ENCODE measurements at regions not wholly inside any gene's neighbourhood (a gene's known extent, or its start where the extent isn't known, plus 50 kb on each side); places are given as distances from the start of the nearest gene placed in this dataset.

GRCh38 chr12:93113317-93114006 lies 184.4 kb upstream of the EEA1 start:
- Histone ChIP-seq H4K20me1 (ENCODE audit: insufficient read depth) (no peaks in the 10 kb centered on the region), H3K9me3 (ENCODE audit: insufficient read depth, low read depth) (no peaks in the 10 kb centered on the region), H3K27me3 (ENCODE audit: insufficient read depth, low read depth) (no peaks in the 10 kb centered on the region), H3K27ac (no peak overlapping the region), H3K79me2 (ENCODE audit: low read depth) (no peaks in the 10 kb centered on the region), H3F3A (ENCODE audit: insufficient read depth, low read depth) (no peaks in the 10 kb centered on the region), H3K4me1 (replicated peaks; ENCODE audit: insufficient read depth) (peaks cover 7% of the 10 kb centered on the region), H3K9me2 (ENCODE audit: insufficient read depth) (no peaks in the 10 kb centered on the region), H3K4me2 (no peak overlapping the region), H3K4me3 (no peak overlapping the region), H3K36me3 (ENCODE audit: low read depth) (no peaks in the 10 kb centered on the region), H2AFZ (peak overlapping the region; percentile 22; the same call in 1 of the 2 replicates)
- BruUV-seq (replicated peaks): no TSS peak
- ChIA-PET CTCF (no interaction called here), POLR2A (ENCODE audit: unreplicated experiment) (no interaction called here)
- DNase-seq: no peak
- no peak for TF ChIP-seq CTCF (conservative IDR thresholded peaks at IDR 0.05)
- no peak for TF ChIP-seq EZH2 (IDR thresholded peaks at IDR 0.05; ENCODE audit: low read depth)
- intact Hi-C loops (cut with micrococcal nuclease; ENCODE audit: unreplicated experiment): no loop called here

GRCh38 chr12:93115198-93115601 lies 186.1 kb upstream of the EEA1 start:
- Histone ChIP-seq H3K4me3 (no peak overlapping the region), H3K4me1 (replicated peaks; ENCODE audit: insufficient read depth) (peaks cover 7% of the 10 kb centered on the region), H3K36me3 (ENCODE audit: low read depth) (no peaks in the 10 kb centered on the region), H3F3A (ENCODE audit: insufficient read depth, low read depth) (no peaks in the 10 kb centered on the region), H4K20me1 (ENCODE audit: insufficient read depth) (no peaks in the 10 kb centered on the region), H3K9me2 (ENCODE audit: insufficient read depth) (no peaks in the 10 kb centered on the region), H3K27ac (no peak overlapping the region), H3K9me3 (ENCODE audit: insufficient read depth, low read depth) (no peaks in the 10 kb centered on the region), H3K4me2 (no peak overlapping the region), H3K79me2 (ENCODE audit: low read depth) (no peaks in the 10 kb centered on the region), H2AFZ (no peak overlapping the region), H3K27me3 (ENCODE audit: insufficient read depth, low read depth) (no peaks in the 10 kb centered on the region)
- ChIA-PET POLR2A (ENCODE audit: unreplicated experiment) (no interaction called here), CTCF (no interaction called here)
- TF ChIP-seq CTCF (conservative IDR thresholded peaks at IDR 0.05) (no peak), EZH2 (IDR thresholded peaks at IDR 0.05; ENCODE audit: low read depth) (no peak)
- intact Hi-C loops (cut with micrococcal nuclease; ENCODE audit: unreplicated experiment): no loop called here
- BruUV-seq (replicated peaks): no TSS peak
- DNase-seq: no peak

GRCh38 chr12:93115646-93116045 lies 186.6 kb upstream of the EEA1 start:
- TF ChIP-seq EZH2 (IDR thresholded peaks at IDR 0.05; ENCODE audit: low read depth): no peak
- TF ChIP-seq CTCF (conservative IDR thresholded peaks at IDR 0.05): no peak
- no peak for DNase-seq
- no peaks in the 10 kb centered on the region for H3K36me3 ChIP-seq (ENCODE audit: low read depth)
- H3K79me2 ChIP-seq (ENCODE audit: low read depth): no peaks in the 10 kb centered on the region
- BruUV-seq (replicated peaks): no TSS peak
- H3K4me2 ChIP-seq: no peak overlapping the region
- no peaks in the 10 kb centered on the region for H3F3A ChIP-seq (ENCODE audit: insufficient read depth, low read depth)
- ChIA-PET CTCF (interaction anchor here (0.7 kb wide), 1 partner anchor 201 kb away, joined by 3 read pairs; no protein-coding TSS in a partner anchor), POLR2A (ENCODE audit: unreplicated experiment) (interaction anchor here (0.6 kb wide), 1 partner anchor 261 kb away, joined by 3 read pairs; no protein-coding TSS in a partner anchor)
- intact Hi-C loops (cut with micrococcal nuclease; ENCODE audit: unreplicated experiment): no loop called here
- H4K20me1 ChIP-seq (ENCODE audit: insufficient read depth): no peaks in the 10 kb centered on the region
- no peak overlapping the region for H2AFZ ChIP-seq
- H3K27me3 ChIP-seq (ENCODE audit: insufficient read depth, low read depth): no peaks in the 10 kb centered on the region
- H3K4me1 ChIP-seq (replicated peaks; ENCODE audit: insufficient read depth): peaks cover 7% of the 10 kb centered on the region
- no peak overlapping the region for H3K27ac ChIP-seq
- no peaks in the 10 kb centered on the region for H3K9me2 ChIP-seq (ENCODE audit: insufficient read depth)
- H3K4me3 ChIP-seq: no peak overlapping the region
- H3K9me3 ChIP-seq (ENCODE audit: insufficient read depth, low read depth): no peaks in the 10 kb centered on the region
